ENCODE measurements at regions not wholly inside any gene's neighbourhood (a gene's known extent, or its start where the extent isn't known, plus 50 kb on each side); places are given as distances from the start of the nearest gene placed in this dataset.
"Not testable (repeated sequence)": the region's sequence is repeated elsewhere in the genome, so short reads cannot be mapped to it uniquely, and the experiment has no call there.

DNA sequence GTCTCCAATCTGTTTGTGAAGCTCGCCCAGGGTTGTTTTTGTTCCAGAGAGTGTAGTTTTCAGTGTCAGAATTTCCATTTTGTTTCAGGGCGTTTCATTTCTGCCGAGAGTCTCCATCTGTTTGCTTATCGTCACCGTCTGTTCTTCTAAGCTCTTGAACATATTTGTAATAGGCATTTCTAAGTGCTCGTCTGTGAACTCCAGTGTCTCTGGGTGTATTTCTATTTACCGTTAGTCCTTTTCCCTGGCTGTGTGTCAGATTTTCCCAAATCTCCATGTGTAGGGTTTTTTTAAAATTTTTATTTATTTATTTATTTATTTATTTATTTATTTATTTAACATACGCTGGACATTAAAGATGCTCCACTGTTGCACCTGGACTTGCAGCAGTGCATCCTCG, 62.5 kb upstream of the LRPAP1 start:
- 59% methylated on average over 9 of the region's 9 CpGs for WGBS (ENCODE audit: missing lambda C conversion rate)
- POLR2A ChIA-PET; H3K9me3 ChIP-seq; DNase-seq (ENCODE audit: low read depth in 1 of 2, low spot score in 1 of 2); CTCF ChIA-PET; ATAC-seq; H3K27ac ChIP-seq; H3K4me2 ChIP-seq; FAIRE-seq; H3K4me3 ChIP-seq; H3K4me1 ChIP-seq: not testable (repeated sequence)

DNA sequence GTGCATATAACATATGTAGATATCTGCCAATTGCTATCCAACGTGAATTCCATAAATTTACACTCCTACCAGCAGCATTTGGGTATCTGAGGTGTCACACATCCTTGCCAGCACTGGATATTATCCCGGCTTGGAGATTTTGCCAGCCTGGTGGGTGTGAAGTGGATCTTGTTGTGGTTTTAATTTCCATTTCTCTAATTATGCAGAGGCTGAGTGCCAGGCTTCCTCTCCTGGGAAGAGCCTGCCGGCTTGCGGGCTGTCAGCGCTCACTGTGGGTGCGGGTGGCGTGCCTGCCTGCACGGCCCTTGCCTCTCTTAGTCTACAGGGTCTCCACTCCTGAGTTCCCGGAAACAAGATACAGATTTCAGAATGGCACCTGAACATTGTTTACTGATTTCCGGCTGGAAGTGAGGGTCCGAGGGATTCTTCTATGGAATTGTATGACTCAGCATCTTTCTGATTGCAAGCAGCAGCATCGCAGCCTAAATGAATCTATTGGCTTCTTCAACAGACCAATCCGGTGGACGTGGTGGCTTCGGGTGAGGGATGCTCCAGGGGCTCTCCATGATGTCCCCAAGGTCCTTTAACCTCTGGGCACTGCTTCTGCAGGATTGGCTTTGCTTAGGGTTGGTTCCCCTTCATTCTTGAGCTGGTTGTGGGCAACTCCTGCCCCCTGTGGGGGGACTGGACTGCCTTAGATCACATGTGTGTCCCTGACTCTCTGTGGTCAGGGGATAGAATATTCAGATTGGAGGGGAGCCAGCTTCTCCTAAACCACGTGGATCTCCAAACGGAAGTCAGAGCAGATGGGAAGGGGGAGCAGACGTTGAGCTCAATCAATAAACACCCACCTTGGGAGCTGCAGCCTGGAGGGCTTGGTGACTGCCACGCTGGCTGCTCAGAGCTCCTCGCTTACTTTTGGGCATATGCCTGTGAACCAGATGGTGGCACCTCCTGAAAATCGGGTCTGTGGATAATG, 58.0 kb upstream of the LRPAP1 start:
- CTCF ChIA-PET; POLR2A ChIA-PET; H3K27ac ChIP-seq; ATAC-seq; H3K4me2 ChIP-seq; FAIRE-seq; H3K4me1 ChIP-seq; H3K9me3 ChIP-seq; DNase-seq (ENCODE audit: low read depth in 1 of 2, low spot score in 1 of 2); H3K4me3 ChIP-seq: not testable (repeated sequence)
- 43% methylated on average over 11 of the region's 21 CpGs for WGBS (ENCODE audit: missing lambda C conversion rate)
- peak; percentile 49 for TF ChIP-seq MAFK (IDR thresholded peaks at IDR 0.05; ENCODE audit: partially characterized antibody)

DNA sequence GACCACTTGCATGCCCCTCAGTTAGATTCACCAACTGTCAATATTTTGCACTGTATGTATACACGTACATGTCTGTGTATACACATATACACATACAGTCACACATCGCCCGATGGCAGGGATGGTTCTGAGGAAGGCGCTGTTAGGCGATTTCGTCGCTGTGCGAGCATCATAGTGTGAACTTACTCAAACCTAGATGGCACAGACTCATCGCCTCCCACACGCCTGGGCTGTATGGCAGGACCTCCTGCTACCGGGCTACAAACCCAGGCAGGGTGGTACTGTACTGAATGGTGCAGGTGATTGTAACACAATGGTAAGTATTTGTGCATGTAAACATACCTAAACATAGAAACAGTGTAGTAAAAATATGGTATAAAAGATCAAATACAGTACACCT, 57.2 kb upstream of the LRPAP1 start:
- CTCF ChIA-PET; H3K4me3 ChIP-seq; H3K4me1 ChIP-seq; H3K27ac ChIP-seq; FAIRE-seq; H3K9me3 ChIP-seq; POLR2A ChIA-PET; H3K4me2 ChIP-seq; ATAC-seq; DNase-seq (ENCODE audit: low read depth in 1 of 2, low spot score in 1 of 2): not testable (repeated sequence)
- WGBS (ENCODE audit: missing lambda C conversion rate): 61% methylated on average over 9 of the region's 11 CpGs

DNA sequence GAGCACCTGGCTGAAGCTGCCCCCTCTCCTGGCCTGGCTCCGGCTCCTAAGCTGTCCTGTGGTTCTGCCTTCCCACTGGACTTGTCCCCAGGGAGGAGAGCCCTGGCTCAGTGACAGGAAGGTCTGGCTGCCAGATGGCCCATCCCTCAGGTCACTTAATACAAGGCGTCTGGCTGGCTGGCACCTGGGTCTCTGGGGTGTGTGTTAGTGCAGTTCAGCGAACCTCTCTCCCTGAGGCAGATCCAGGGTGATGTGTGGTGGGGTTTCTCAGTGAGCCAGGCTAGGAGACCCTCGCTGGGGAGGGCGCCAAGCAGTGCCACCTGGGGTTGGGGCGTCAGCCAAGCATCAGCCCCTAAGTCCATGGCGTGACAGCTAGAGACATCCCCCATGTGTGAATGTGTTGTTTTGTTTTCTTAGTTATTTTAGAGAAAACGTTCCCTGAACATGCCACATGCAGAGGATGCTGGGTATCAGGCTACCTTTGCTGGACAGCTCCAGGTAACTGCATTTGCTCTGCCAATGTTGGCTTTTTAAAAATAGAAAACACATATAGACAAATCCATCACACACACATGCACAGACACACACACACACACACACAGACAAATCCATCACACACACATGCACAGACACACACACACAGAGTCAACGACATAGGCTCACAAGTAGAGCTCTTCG, 56.4 kb upstream of the LRPAP1 start:
- POLR2A ChIA-PET; H3K4me3 ChIP-seq; H3K4me1 ChIP-seq; DNase-seq (ENCODE audit: low read depth in 1 of 2, low spot score in 1 of 2); ATAC-seq; FAIRE-seq; H3K27ac ChIP-seq; H3K9me3 ChIP-seq; H3K4me2 ChIP-seq; CTCF ChIA-PET: not testable (repeated sequence)
- WGBS (ENCODE audit: missing lambda C conversion rate): 9% methylated on average over 3 of the region's 10 CpGs
- TF ChIP-seq, protein P1, sequence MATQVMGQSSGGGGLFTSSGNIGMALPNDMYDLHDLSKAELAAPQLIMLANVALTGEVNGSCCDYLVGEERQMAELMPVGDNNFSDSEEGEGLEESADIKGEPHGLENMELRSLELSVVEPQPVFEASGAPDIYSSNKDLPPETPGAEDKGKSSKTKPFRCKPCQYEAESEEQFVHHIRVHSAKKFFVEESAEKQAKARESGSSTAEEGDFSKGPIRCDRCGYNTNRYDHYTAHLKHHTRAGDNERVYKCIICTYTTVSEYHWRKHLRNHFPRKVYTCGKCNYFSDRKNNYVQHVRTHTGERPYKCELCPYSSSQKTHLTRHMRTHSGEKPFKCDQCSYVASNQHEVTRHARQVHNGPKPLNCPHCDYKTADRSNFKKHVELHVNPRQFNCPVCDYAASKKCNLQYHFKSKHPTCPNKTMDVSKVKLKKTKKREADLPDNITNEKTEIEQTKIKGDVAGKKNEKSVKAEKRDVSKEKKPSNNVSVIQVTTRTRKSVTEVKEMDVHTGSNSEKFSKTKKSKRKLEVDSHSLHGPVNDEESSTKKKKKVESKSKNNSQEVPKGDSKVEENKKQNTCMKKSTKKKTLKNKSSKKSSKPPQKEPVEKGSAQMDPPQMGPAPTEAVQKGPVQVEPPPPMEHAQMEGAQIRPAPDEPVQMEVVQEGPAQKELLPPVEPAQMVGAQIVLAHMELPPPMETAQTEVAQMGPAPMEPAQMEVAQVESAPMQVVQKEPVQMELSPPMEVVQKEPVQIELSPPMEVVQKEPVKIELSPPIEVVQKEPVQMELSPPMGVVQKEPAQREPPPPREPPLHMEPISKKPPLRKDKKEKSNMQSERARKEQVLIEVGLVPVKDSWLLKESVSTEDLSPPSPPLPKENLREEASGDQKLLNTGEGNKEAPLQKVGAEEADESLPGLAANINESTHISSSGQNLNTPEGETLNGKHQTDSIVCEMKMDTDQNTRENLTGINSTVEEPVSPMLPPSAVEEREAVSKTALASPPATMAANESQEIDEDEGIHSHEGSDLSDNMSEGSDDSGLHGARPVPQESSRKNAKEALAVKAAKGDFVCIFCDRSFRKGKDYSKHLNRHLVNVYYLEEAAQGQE (IDR thresholded peaks at IDR 0.05): peak; percentile 16; the same call in 1 of the 2 replicates

DNA sequence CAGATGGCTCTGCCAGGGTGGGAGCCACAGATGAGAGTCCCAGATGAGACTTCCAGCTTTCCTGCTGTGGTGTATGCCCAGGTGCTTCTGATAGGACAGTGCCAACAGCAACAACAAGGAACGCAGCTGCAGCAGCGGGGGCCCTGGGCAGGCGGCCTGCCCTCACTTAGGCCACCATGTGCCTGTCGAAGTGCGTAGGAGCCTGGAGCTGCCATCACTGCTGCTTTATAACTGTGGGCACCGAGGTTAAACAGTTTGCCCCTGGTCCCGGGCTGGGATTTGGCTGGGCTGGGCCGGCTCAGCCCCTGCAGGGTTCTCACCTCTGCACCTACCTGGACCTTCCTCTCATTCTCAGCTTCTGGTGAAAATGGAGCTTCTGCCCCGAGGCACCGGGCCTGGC, 54.4 kb upstream of the LRPAP1 start:
- CTCF ChIA-PET: interaction anchor here (1.4 kb wide), 1 partner anchor 294 kb away, joined by 3 read pairs; no protein-coding TSS in a partner anchor
- FAIRE-seq: not testable (repeated sequence)

DNA sequence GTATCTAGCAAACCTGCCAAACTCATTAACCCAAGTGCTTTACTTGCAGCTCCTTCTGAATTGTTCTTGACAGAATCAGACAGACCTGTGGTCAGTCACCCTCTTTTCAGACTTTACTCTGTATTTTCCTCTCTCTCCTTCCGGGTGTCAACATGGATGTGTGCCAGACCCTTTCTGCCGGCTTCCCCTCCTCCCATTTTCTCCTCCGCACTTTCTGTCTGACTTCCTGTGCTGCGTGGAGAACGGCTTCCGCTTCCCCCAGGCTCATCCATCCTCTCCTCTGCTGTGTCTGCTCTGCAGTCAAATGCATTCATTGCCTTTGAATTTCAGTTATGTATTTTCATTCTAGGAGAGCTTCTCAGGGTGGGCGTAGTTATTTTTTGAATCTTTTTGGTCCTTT, 53.3 kb upstream of the LRPAP1 start:
- DNase-seq (ENCODE audit: low read depth in 1 of 2, low spot score in 1 of 2); POLR2A ChIA-PET; H3K4me2 ChIP-seq; H3K9me3 ChIP-seq; ATAC-seq; FAIRE-seq; H3K4me3 ChIP-seq; H3K4me1 ChIP-seq; H3K27ac ChIP-seq: not testable (repeated sequence)
- CTCF ChIA-PET: interaction anchor here (1.4 kb wide), 1 partner anchor 295 kb away, joined by 3 read pairs; no protein-coding TSS in a partner anchor
- 64% methylated on average over 7 of the region's 7 CpGs for WGBS (ENCODE audit: missing lambda C conversion rate)

More for the DNA sequence above, 54.4 kb upstream of the LRPAP1 start:
- H3K9me3 ChIP-seq; H3K4me3 ChIP-seq; H3K4me2 ChIP-seq; POLR2A ChIA-PET; ATAC-seq; H3K4me1 ChIP-seq; H3K27ac ChIP-seq; DNase-seq (ENCODE audit: low read depth in 1 of 2, low spot score in 1 of 2): not testable (repeated sequence)
- WGBS (ENCODE audit: missing lambda C conversion rate): 60% methylated on average over 1 of the region's 10 CpGs

Data from A549 (cell line).